Endothelial cell of umbilical vein (primary cell): ENCODE measurements at regions not wholly inside any gene's neighbourhood (a gene's known extent, or its start where the extent isn't known, plus 50 kb on each side); places are given as distances from the start of the nearest gene placed in this dataset.

Source experiments
- BruUV-seq: library from RNA; stranded (reverse); fragments of 400-500 nt; replicated peaks from 2 replicates; lab custom pipeline; 2021; lab: Mats Ljungman, UMichigan
- CTCF ChIA-PET: fragments of 300-600, 350-600 bp; sonication (Branson Sonifier 250); formaldehyde crosslinking; loops from one replicate; lab custom pipeline; 2021; ENCODE audit warnings: antibody characterized with exemption, inconsistent platforms; lab: Charles Lee
- POLR2A ChIA-PET: fragments of 300-600, 350-600 bp; sonication (Branson Sonifier 250); formaldehyde crosslinking; loops from one replicate; lab custom pipeline; 2021; ENCODE audit warnings: antibody characterized with exemption, inconsistent platforms; lab: Charles Lee
- DNase-seq: peaks from one replicate; pipeline ENCODE4 v3.0.0-alpha.2; 2011; ENCODE audit warnings: low read depth, low spot score
- FAIRE-seq: peaks from 2 replicates; lab custom pipeline; 2011; peaks lifted over from hg19 to GRCh38; lab: Jason Lieb, UNC
- H2AFZ ChIP-seq: 2 replicates; pipeline ENCODE4 v1.6.0; 2012; ENCODE audit warnings: low read depth, low read length, control low read depth, inconsistent platforms
- H3K27ac ChIP-seq: 2 replicates; pipeline ENCODE4 v1.5.1; 2011; ENCODE audit warnings: low read depth, mild to moderate bottlenecking, control low read depth, low read length, moderate library complexity; ENCODE audit not compliant: insufficient read depth
- H3K27me3 ChIP-seq, 2 experiments: 2 replicates each; pipeline versions ENCODE4 v1.6.0 to v1.6.1; 2011; ENCODE audit warnings: low read length in 2 of 2, mixed read lengths in 1 of 2; ENCODE audit not compliant: control insufficient read depth in 2 of 2, insufficient read depth in 2 of 2
- H3K36me3 ChIP-seq, 2 experiments: 2 replicates in 1 of 2; 3 replicates in 1 of 2; pipeline ENCODE4 v1.5.1; 2011; ENCODE audit warnings: low read length in 2 of 2, mild to moderate bottlenecking in 1 of 2, moderate library complexity in 1 of 2; ENCODE audit not compliant: control insufficient read depth in 2 of 2, insufficient read depth in 2 of 2; ENCODE audit errors: extremely low read depth in 1 of 2
- H3K4me1 ChIP-seq: 3 replicates; pipeline ENCODE4 v1.5.1; 2011; ENCODE audit warnings: mild to moderate bottlenecking, low read length; ENCODE audit not compliant: control insufficient read depth, insufficient read depth; ENCODE audit errors: extremely low read depth
- H3K4me2 ChIP-seq: 2 replicates; pipeline ENCODE4 v1.6.1; 2011; ENCODE audit warnings: low read length, control low read depth, mixed read lengths; ENCODE audit not compliant: insufficient read depth
- H3K4me3 ChIP-seq, 3 experiments: fragments of 200-600 bp in 1 of 3; sonication (generic), shearing (Covaris generic) in 1 of 3; replicated peaks in 1 of 3; 2 replicates each; pipeline ENCODE4 v1.5.1; 2011 to 2016; ENCODE audit warnings: control low read depth in 3 of 3, low read length in 3 of 3, mild to moderate bottlenecking in 2 of 3, inconsistent platforms in 1 of 3, low read depth in 1 of 3, moderate library complexity in 1 of 3; ENCODE audit not compliant: insufficient read depth in 1 of 3
- H3K79me2 ChIP-seq: 2 replicates; pipeline ENCODE4 v1.6.0; 2012; ENCODE audit warnings: low read length, inconsistent platforms; ENCODE audit not compliant: control insufficient read depth, insufficient read depth
- H3K9ac ChIP-seq: replicated peaks from 2 replicates; pipeline ENCODE3; 2011; ENCODE audit warnings: low read length, control low read depth; ENCODE audit not compliant: insufficient read depth; ENCODE audit errors: extremely low read depth
- H3K9me1 ChIP-seq: replicated peaks from 3 replicates; pipeline ENCODE4 v1.6.0; 2011; ENCODE audit warnings: mild to moderate bottlenecking, low read length; ENCODE audit not compliant: control insufficient read depth, insufficient read depth; ENCODE audit errors: extremely low read depth
- H3K9me3 ChIP-seq: replicated peaks from 2 replicates; pipeline ENCODE4 v1.5.1; 2012; ENCODE audit warnings: low read length, inconsistent platforms; ENCODE audit not compliant: control insufficient read depth, insufficient read depth
- H4K20me1 ChIP-seq: replicated peaks from 2 replicates; pipeline ENCODE3; 2011; ENCODE audit warnings: mild to moderate bottlenecking, low read length; ENCODE audit not compliant: control insufficient read depth, insufficient read depth; ENCODE audit errors: extremely low read depth
- EZH2 ChIP-seq: IDR thresholded peaks from 2 replicates; pipeline ENCODE4 v1.6.1; 2012; ENCODE audit warnings: borderline replicate concordance, low read depth, mild to moderate bottlenecking, moderate library complexity, low read length, inconsistent platforms; ENCODE audit not compliant: severe bottlenecking
- FOS ChIP-seq: IDR thresholded peaks from 2 replicates; pipeline ENCODE4 v1.6.1; 2011; ENCODE audit warnings: mild to moderate bottlenecking, low read length, moderate library complexity, borderline replicate concordance; ENCODE audit not compliant: insufficient read depth
- GATA2 ChIP-seq: IDR thresholded peaks from 2 replicates; pipeline ENCODE4 v1.7.0; 2011; ENCODE audit warnings: low read depth, mild to moderate bottlenecking, moderate library complexity, mixed read lengths, low read length; ENCODE audit not compliant: insufficient read length, insufficient read depth
- JUN ChIP-seq: IDR thresholded peaks from 2 replicates; pipeline ENCODE4 v1.6.1; 2011; ENCODE audit warnings: borderline replicate concordance, low read depth; ENCODE audit not compliant: insufficient read length, insufficient read depth
- MYC ChIP-seq: IDR thresholded peaks from one replicate; pipeline ENCODE4 v1.6.1; 2011; ENCODE audit warnings: mild to moderate bottlenecking, low read depth, low read length
- POLR2A ChIP-seq: IDR thresholded peaks from 2 replicates; pipeline ENCODE4 v1.6.1; 2012; ENCODE audit warnings: low read depth, mild to moderate bottlenecking, control low read depth, low read length
- POLR2AphosphoS5 ChIP-seq: IDR thresholded peaks from 2 replicates; pipeline ENCODE4 v1.6.1; 2012; ENCODE audit warnings: low read depth, mild to moderate bottlenecking, control low read depth, low read length, moderate library complexity; ENCODE audit not compliant: insufficient read depth
- dilution Hi-C: fragments of 300-500 bp; cut with MboI; formaldehyde crosslinking; loops from one replicate; pipeline ENCODE4 v1.15.0; 2019; ENCODE audit warnings: low sequenced_read_pairs; ENCODE audit not compliant: extremely low pct_ligation_motif_present
- intact Hi-C: fragments of 100-400 bp; cut with micrococcal nuclease; formaldehyde crosslinking; loops from one replicate; pipeline ENCODE4 v1.10.0; 2022
- TF ChIP-seq, protein P1 (sequence below), 2 donors: IDR thresholded peaks; 1 replicate in 1 of 2; 2 replicates in 1 of 2; pipeline ENCODE4 v1.5.1; 2011; ENCODE audit warnings: low read length in 2 of 2, mild to moderate bottlenecking in 2 of 2, moderate library complexity in 2 of 2, control low read depth in 1 of 2, inconsistent platforms in 1 of 2, low read depth in 1 of 2; ENCODE audit not compliant: insufficient read depth in 1 of 2; ENCODE audit errors: extremely low read depth in 1 of 2
- TF ChIP-seq, protein P2 (sequence below): IDR thresholded peaks from 2 replicates; pipeline ENCODE4 v1.6.1; 2011; ENCODE audit not compliant: insufficient read depth, insufficient read length

DNA sequence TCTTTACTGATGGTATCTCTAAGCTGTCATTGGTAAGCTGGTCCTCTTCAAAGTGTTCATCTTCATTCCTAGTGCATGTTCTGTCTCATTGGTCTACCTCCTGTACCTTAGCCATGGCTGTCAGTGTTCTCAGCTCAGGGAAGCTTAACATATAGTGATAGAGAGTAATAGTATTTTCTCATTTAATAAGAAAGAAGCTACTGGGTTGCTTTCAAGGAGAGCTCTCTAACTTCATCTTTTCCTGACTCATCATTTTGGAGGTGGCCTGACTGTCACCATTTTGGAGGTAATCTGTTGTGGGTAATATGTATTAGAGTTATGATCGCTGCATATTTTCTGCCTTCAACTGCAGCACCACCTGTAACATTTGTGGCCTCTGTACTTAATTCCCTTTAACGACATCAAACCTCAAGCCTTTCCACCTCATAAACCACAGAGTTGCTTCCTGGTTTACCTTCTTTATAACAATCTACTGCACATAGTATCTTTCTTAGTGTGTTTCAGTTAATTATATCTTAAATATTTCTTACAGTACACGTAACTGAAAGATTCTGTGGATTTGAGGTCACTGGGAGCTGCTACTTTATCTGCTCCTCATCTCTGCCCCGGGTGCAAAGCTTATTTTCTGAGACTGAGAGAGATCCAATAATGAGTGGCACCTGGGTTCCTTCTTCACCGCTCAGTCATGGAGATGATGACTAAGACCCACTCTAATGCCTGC lies 474.0 kb upstream of the TECRL start:
- Histone ChIP-seq H3K9me1 (no peaks in the 10 kb centered on the region), H2AFZ (no peak overlapping the region), H3K27ac (no peak overlapping the region), H3K4me1 (no peaks in the 10 kb centered on the region), H3K4me3 (no peak overlapping the region), H3K36me3 (no peaks in the 10 kb centered on the region), H4K20me1 (no peaks in the 10 kb centered on the region), H3K9me3 (no peaks in the 10 kb centered on the region), H3K79me2 (no peaks in the 10 kb centered on the region), H3K27me3 (no peaks in the 10 kb centered on the region), H3K4me2 (no peak overlapping the region), H3K9ac (no peak overlapping the region)
- DNase-seq (no peak), FAIRE-seq (no peak)
- TF ChIP-seq FOS (no peak), POLR2AphosphoS5 (no peak), EZH2 (no peak), JUN (no peak), MYC (no peak), POLR2A (no peak), GATA2 (no peak)
- TF ChIP-seq, protein P1, sequence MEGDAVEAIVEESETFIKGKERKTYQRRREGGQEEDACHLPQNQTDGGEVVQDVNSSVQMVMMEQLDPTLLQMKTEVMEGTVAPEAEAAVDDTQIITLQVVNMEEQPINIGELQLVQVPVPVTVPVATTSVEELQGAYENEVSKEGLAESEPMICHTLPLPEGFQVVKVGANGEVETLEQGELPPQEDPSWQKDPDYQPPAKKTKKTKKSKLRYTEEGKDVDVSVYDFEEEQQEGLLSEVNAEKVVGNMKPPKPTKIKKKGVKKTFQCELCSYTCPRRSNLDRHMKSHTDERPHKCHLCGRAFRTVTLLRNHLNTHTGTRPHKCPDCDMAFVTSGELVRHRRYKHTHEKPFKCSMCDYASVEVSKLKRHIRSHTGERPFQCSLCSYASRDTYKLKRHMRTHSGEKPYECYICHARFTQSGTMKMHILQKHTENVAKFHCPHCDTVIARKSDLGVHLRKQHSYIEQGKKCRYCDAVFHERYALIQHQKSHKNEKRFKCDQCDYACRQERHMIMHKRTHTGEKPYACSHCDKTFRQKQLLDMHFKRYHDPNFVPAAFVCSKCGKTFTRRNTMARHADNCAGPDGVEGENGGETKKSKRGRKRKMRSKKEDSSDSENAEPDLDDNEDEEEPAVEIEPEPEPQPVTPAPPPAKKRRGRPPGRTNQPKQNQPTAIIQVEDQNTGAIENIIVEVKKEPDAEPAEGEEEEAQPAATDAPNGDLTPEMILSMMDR (IDR thresholded peaks at IDR 0.05; ENCODE audit: extremely low read depth in 1 of 2, insufficient read depth in 1 of 2, low read depth in 1 of 2, low read length in 2 of 2) = no peak
- TF ChIP-seq, protein P2, sequence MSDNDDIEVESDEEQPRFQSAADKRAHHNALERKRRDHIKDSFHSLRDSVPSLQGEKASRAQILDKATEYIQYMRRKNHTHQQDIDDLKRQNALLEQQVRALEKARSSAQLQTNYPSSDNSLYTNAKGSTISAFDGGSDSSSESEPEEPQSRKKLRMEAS = no peak
- dilution Hi-C loops = no loop called here
- ChIA-PET POLR2A (no interaction called here), CTCF (no interaction called here)
- intact Hi-C loops = no loop called here
- BruUV-seq = no TSS peak
